ENCODE measurements at regions not wholly inside any gene's neighbourhood (a gene's known extent, or its start where the extent isn't known, plus 50 kb on each side); places are given as distances from the start of the nearest gene placed in this dataset.

GRCh38 chr2:30374380-30374779 is 72.7 kb upstream of the LCLAT1 start:
- H3K4me1 Mint-ChIP-seq, result peaks cover 4% of the 10 kb centered on the region
- H3K36me3 Mint-ChIP-seq, result no peaks in the 10 kb centered on the region
- H3K4me3 Mint-ChIP-seq, result no peak overlapping the region
- no peaks in the 10 kb centered on the region for H3K27me3 Mint-ChIP-seq (ENCODE audit: low read depth)
- no peak for DNase-seq (ENCODE audit: low spot score in 2 of 2, unreplicated experiment in 2 of 2)
- TF ChIP-seq CTCF (IDR thresholded peaks at IDR 0.05; ENCODE audit: unreplicated experiment), result no peak
- no peak overlapping the region for H3K27ac Mint-ChIP-seq
- no peaks in the 10 kb centered on the region for H3K9me3 Mint-ChIP-seq

GRCh38 chr2:30375915-30376314 is 71.1 kb upstream of the LCLAT1 start:
- Mint-ChIP-seq H3K27me3 (ENCODE audit: low read depth) (no peaks in the 10 kb centered on the region), H3K4me1 (peaks cover 4% of the 10 kb centered on the region), H3K27ac (no peak overlapping the region), H3K4me3 (no peak overlapping the region), H3K9me3 (no peaks in the 10 kb centered on the region), H3K36me3 (no peaks in the 10 kb centered on the region)
- no peak for TF ChIP-seq CTCF (IDR thresholded peaks at IDR 0.05; ENCODE audit: unreplicated experiment)
- no peak for DNase-seq (ENCODE audit: low spot score in 2 of 2, unreplicated experiment in 2 of 2)

- TF ChIP-seq CTCF (IDR thresholded peaks at IDR 0.05; ENCODE audit: unreplicated experiment), result no peak
- no peak overlapping the region for H3K4me3 Mint-ChIP-seq
- H3K4me1 Mint-ChIP-seq, result no peaks in the 10 kb centered on the region
- no peak overlapping the region for H3K27ac Mint-ChIP-seq
- peaks cover 27% of the 10 kb centered on the region for H3K27me3 Mint-ChIP-seq (ENCODE audit: low read depth)
- DNase-seq (ENCODE audit: low spot score in 2 of 2, unreplicated experiment in 2 of 2), result no peak
- no peaks in the 10 kb centered on the region for H3K9me3 Mint-ChIP-seq
- H3K36me3 Mint-ChIP-seq, result no peaks in the 10 kb centered on the region
These were observed 67.6 kb upstream of the LCLAT1 start for GRCh38 chr2:30379481-30379880.

- Mint-ChIP-seq H3K27ac (no peak overlapping the region), H3K9me3 (no peaks in the 10 kb centered on the region), H3K27me3 (ENCODE audit: low read depth) (peaks cover 28% of the 10 kb centered on the region), H3K4me3 (no peak overlapping the region), H3K36me3 (no peaks in the 10 kb centered on the region), H3K4me1 (no peaks in the 10 kb centered on the region)
- no peak for DNase-seq (ENCODE audit: low spot score in 2 of 2, unreplicated experiment in 2 of 2)
- TF ChIP-seq CTCF (IDR thresholded peaks at IDR 0.05; ENCODE audit: unreplicated experiment), result no peak
These were observed 66.2 kb upstream of the LCLAT1 start for GRCh38 chr2:30380824-30381223.

- no peak for DNase-seq (ENCODE audit: low spot score in 2 of 2, unreplicated experiment in 2 of 2)
- TF ChIP-seq CTCF (IDR thresholded peaks at IDR 0.05; ENCODE audit: unreplicated experiment), result no peak
- H3K4me3 Mint-ChIP-seq, result no peak overlapping the region
- H3K36me3 Mint-ChIP-seq, result no peaks in the 10 kb centered on the region
- H3K27ac Mint-ChIP-seq, result no peak overlapping the region
- no peaks in the 10 kb centered on the region for H3K9me3 Mint-ChIP-seq
- no peaks in the 10 kb centered on the region for H3K4me1 Mint-ChIP-seq
- peaks cover 28% of the 10 kb centered on the region for H3K27me3 Mint-ChIP-seq (ENCODE audit: low read depth)
These were observed 64.8 kb upstream of the LCLAT1 start for GRCh38 chr2:30382162-30382783.

GRCh38 chr2:30382995-30383394 is 64.1 kb upstream of the LCLAT1 start:
- no peak overlapping the region for H3K4me3 Mint-ChIP-seq
- peaks cover 28% of the 10 kb centered on the region for H3K27me3 Mint-ChIP-seq (ENCODE audit: low read depth)
- H3K9me3 Mint-ChIP-seq, result no peaks in the 10 kb centered on the region
- no peak overlapping the region for H3K27ac Mint-ChIP-seq
- no peak for TF ChIP-seq CTCF (IDR thresholded peaks at IDR 0.05; ENCODE audit: unreplicated experiment)
- no peaks in the 10 kb centered on the region for H3K4me1 Mint-ChIP-seq
- H3K36me3 Mint-ChIP-seq, result no peaks in the 10 kb centered on the region
- no peak for DNase-seq (ENCODE audit: low spot score in 2 of 2, unreplicated experiment in 2 of 2)

Measured in mesothelial cell of epicardium (in vitro differentiated cells).